NCI-H146 (cell line): ENCODE measurements at regions not wholly inside any gene's neighbourhood (a gene's known extent, or its start where the extent isn't known, plus 50 kb on each side); places are given as distances from the start of the nearest gene placed in this dataset.
"Not testable (repeated sequence)": the region's sequence is repeated elsewhere in the genome, so short reads cannot be mapped to it uniquely, and the experiment has no call there.

Source experiments
- DNase-seq: peaks from one replicate; lab custom pipeline; 2025; lab: John Stamatoyannopoulos, UW

DNA sequence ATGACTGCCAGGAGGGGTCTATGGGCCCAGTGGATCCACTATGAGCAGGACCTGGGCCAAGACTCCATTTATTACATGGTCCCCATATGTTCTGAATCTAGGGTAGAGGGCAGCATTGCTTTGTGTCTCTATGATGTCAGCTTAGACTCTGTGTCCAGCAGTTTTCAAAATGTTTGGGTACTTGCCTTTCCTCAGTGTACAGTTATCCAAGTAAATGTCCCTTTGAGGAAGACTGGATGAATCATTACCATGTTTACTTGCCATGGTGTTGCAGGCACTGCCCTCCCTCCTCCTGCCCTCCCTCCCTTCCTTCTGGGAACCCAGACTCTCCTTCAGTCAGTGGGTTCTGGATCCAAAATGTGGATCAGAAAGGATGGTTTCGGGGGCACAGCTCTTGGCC, 108.6 kb downstream of the NRN1 start:
- no peak for DNase-seq

DNA sequence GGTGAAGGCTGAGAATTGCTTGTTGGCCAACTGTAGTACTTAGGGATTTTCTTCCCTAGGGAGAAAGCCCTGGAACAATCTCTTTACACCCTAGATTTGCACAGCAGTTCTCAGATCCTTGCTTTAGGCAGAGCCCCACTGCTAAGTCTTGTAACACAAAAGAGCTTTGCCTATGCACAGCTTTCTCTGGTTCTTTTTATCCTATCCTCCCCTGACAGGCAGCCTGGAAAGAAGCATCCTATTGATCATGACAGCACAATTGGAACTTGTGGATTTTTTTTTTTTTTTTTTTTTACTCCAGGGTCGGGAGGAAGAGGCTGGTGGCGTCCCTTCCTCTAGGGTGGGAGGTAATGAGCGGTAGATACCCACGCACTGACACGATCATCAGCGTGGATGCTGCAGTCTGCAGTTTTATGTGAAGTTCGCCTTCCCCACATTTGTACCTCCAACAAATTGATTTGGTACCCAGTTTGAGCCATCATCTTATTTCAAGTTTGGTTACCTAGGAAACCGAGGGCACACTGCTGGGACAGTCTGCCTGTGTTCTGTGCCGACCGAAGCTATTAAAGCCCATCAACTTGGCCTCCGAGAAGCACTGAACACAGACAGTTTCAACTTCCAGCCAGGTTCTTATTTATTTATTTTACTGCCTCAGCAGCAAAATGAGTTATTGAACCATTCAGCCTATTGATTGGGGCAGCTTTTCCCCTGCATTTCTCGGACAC, 110.1 kb downstream of the NRN1 start:
- DNase-seq = no peak

DNA sequence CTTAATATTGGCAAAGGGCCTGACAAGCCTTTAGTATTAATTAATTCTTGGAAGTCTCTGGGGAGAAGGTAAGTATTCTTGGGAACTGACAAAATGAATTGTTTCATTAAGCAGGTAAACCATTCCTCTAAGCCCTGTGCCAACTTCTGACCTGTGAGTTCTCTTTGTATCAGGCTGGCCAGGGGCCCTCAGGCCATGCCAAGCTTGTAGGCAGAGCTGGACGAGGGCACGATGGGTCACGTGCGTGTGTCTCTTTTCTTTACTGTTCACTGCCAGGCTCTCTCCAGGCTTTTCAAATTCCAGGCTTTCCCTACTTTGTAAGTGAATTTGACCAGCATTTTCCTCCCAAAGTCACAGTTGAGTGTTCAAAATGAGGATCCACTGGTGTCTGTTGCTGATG, 112.4 kb downstream of the NRN1 start:
- no peak for DNase-seq

DNA sequence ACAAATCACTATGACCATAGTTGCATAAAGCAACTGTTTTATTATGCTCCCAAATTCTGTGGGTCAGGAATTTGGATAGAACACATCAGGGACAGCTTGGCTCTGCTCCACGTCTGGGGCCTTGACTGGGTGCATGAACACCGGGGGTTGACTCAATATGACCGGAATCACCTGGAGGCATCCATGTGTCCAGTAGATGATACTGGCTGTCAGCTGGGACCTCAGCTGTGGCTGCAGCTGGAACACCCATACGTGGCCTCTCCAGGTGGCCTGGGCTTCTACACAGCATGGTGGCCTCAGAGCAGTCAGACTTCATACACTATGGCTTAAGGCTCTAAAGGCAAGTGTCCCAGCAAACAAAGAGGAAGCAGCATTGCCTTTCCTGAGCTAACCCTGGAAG, 113.4 kb downstream of the NRN1 start:
- DNase-seq = no peak

DNA sequence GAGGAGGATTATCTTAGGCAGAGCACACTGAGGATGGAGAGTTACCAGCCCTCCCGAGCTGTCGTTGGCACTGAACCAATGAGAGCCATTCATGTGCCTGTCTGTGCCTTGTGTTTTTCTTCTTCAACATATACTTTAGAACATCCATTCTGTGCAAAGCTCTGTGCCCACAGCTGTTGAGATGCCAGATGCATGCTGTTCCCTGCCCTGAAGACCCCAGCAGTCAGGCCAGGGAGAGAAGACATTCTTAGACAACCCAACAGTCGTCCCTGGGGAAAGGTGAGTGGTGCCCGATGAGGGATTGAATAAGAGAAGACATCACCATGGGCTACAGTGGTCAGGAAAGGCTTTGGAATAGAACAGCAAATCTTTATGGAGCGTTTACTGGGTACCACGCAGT, 114.1 kb downstream of the NRN1 start:
- DNase-seq = no peak

DNA sequence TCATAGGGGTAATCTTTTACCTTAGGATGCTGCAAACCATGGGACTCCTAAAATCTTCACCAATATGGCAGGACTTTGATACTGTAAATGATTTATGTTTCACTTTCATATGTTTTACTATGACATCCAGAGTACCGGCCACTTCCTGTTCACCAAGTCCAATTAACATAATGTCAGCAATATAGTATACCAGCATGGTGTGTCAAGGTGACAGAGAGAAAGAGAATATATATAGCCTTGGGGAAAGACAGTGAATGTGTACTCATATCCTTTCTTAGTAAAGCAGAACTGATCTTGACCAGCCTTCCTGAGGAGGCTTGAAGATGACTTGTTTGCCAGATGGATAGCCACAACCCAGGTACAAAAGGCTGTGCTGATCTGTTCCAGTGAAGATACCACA, 127.9 kb downstream of the NRN1 start:
- no peak for DNase-seq

DNA sequence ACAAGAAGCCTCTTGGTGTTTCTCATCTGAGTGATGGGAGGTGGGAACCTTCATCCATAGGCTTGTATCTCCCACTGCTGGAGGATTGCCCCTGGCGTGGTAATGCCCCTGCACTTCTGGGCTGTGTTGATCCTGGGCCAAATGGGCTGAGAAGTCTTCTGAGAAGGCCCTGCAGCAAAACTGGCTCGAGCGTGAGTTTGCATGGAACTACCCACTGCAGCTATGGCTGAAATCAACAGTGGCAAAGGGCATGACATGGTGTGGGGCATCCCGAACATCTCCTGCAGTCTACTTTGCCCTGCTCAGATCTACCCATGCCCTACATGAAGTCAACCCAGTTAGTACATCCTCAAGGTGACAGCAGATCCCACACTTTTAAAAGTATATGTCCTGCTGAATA, 130.6 kb downstream of the NRN1 start:
- DNase-seq = no peak

DNA sequence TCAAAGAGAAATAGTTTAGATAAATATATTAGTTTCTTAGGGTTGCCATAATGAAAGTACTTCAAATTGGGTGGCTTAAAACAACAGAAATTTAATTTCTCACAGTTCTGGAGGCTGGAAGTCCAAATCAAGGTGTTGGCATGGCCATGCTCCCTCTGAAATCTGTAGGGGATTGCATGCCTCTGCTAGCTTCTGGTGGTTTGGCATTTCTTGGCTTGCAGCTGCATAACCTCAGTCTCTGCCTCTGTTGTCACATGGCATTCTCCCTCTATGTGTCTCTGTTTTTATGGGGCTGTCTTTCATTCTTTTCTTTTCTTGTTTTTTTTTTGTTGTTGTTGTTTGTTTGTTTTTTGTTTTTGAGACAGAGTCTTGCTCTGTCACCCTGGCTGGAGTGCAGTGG, 132.7 kb downstream of the NRN1 start:
- DNase-seq = not testable (repeated sequence)

DNA sequence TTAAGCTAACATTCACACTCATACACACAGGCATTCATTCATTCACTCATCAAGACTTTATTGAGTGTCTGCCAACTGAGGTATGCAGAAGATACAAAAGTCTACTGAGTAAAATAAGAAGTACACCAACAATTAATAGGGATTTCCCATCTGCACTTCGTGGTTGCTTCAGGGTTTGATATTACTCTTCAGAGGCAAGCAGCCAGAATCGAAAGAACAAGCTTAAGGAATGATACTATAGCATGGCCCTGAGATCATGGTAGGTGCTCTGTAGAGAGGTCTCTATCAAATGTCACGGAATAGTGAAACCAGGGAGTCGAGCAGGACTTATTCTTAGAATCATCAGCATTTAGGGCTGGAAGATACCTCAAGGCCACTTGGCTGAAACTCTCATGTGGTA, 135.4 kb downstream of the NRN1 start:
- DNase-seq = no peak

DNA sequence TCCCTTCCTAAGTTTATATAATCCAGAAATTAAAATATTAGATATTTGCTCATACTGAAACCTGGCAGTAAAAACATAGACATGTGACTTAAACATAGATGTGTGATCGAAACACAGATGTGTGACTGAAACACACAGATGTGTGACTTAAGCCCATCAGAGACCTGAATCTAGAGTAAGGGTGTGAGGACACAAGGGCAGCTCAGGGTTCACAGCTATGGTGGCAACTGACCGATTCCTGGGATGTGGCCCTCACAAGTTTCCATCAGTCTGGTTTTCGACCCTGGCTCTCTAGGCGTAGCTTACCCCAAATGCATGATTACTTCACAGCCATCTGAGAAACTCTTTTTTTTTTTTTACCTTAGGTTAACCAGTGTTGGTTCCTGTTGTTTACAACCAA, 137.0 kb downstream of the NRN1 start:
- DNase-seq = no peak

DNA sequence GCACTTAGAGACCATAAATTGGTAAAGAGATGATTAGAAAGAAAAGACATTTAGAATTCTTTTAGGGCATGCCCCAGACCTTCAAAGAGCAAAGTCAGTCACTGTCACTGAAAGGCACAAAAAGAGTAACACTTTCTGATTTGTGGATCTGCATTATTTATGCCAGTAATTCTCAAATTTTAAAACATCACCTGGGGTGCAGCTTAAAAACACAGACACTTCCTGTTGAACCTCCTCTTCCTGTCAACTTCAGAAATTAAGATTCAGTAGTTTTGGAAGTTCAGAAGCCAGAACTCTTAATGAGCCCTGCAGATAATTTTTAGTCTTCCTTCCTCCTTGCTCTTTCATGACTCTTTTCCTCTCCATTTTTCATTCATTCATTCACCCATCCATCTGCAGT, 137.5 kb downstream of the NRN1 start:
- DNase-seq = no peak

DNA sequence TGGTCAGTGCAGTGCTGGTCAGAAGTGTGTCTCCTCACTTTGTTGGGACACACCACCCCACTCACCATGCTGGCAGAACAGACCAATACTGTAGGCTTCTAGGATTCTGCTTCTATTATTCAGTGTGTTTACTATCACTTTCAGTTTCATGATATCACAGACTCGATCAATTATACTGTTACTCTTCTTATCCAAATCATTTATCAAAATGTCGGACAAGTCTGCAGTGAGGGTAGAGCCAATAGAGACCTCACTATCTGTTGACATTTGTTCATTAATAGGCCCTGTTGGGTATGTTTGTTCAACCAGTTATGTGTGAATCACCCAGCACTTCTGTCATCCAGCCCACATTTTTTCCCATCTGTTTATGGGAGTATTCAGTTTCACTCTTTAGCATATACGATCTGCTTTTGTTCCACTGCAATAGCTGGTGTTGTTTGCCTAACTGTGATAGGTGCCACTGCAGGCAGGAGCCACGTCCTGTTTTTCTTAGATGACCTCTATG, 140.1 kb downstream of the NRN1 start:
- DNase-seq = peak; percentile 75

DNA sequence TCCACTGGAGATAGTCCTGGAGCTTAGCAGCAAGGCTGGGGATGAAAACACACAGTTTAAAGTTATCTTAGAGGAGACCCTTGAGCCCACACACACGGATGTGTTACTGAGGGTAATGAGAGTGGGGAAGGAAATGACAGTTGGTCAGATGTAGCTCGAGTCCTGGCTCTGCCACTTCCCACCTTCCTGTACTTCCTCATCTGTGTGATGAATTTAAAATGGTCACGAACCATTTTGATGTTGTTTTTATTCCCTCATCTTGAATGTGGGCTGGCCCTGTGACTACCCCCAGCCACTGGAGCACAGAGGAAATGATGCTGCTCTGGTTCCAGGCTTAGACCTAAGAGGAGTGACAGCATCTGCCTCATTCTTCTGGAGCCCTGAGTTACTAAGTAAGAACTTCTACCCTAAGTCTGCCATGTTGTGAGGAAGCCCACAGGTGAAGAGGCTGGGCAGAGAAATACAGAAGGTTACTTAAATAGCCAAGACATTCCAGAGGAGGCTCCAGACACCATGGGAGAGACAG, 141.2 kb downstream of the NRN1 start:
- no peak for DNase-seq

DNA sequence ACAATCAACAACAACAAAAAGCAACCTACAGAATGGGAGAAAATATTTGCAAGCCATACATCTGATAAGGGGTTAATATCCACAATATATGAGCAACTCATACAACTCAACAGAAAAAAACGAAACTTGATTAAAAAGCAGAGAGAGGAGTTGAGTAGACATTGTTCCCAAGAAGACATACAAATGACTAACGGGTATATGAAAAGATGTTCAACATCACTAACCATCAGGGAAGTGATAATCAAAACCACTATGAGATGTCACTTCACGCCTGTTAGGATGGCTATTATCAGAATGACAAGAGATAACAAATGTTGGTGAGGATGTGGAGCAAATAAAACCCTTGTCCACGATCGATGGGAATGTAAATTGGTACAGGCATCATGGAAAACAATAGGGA, 145.9 kb downstream of the NRN1 start:
- no peak for DNase-seq

DNA sequence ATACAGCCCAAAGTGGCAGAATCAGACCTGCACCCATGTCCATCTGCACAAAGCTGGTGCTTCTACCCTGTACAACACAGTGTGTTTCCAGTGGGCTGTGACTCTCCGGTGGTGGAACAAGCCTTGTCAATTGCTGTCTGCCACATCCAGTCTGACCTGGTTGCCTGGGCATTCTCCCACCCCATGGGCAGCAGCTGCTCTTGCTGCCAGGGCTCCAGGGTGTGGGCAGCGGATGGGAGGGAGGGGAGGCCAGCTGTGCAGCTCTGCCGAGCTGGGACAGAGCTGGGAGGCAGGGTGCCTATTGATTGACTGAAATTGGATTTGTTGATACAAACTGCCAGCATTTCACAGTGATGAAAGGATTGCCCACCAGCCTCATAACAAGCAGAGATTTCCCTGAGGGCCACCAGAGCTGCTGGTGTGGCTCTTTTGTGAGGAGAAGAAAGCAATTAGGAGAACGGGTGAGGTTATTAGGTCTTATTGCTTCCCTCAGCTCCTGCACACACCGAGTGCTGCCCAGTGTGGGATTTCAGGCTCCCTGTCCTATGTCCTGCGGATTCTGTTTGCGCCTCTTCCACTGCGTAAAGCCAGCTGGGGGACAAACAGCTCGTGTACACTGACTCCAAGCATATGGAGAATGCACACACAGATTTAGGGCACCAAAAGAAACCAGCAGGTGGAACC, 150.8 kb downstream of the NRN1 start:
- DNase-seq = peak; percentile 2

DNA sequence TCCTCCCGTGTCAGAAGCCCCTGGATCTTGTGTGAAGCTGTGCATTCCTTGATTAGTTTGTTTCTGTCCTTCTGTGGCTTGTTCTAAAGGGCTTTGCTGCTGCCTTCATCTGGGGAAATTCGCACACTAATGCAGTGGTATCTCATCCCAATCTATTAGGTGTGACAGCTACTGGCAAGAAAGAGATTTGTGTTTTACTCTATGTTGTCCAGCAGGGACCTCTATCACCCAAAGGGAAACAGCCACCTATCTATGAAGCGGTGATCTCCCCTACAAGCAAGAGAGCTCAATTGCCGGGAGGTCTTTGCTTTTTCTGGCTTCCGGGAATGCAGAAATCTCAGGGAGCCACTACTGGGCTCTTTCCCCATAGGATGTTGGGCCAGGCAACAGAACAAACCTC, 151.8 kb downstream of the NRN1 start:
- no peak for DNase-seq

DNA sequence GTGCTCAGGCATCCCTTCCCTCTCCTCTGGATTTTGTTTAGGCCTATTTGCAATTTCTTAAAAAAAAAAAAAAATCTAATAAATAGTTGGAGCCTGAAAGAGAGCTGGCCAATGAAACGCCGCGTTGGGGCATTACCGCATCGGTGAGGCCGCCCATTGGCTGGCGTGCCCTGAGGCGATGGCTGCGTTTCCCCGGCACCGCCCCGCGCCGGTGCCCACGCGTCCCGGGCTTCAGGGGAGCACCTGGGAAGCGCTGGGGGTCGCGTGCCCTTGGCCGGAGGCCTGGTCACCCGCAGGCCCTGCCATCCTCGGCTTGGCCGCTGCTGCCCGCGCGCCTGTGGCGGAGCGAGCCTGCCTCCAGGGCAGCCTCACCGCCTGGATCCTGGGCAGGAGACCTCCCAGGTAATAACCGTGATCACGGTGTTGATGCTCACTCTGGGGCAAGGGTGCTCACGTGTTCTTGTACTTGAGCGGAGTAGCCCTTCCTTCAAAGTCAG, 155.4 kb downstream of the NRN1 start:
- peak; percentile 61 for DNase-seq

DNA sequence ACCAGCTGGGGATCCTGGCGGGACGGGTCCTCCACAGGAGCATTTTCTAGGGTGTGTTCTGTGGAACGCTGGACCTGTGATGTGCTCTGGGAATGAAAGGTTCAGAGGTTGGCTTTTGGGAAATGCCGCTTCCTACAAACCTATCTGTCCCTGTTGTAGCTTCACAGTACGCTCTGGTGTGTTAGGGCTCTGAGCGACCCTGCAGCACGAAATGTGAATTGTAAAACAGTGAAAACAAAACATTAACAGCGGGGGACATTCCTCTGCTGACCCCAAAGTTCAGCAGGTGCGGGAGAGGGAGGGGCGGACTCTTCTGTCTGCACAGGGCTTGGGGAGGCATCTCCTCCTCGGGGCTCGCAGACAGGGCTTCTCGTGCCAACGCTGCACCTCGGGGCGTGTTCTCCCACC, 155.9 kb downstream of the NRN1 start:
- peak; percentile 61 for DNase-seq

DNA sequence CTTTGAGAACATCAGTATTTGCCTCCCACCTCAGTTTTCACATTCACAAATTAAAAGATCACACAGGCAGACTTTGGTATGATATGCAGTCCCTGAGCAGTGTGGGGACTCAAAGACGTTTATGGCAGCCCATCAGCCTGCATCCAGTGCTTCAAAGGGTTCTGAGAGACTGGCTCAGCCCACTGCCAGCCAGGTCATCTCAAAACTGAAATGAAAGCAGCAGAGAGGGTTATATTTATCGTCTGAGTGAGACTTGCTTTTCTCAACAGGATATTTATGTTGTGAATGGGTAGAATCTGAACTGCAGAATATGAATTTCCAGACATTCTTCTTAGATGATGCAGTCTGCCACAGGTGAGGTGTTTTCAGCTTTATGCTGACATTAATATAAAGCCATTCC, 159.8 kb downstream of the NRN1 start:
- DNase-seq = no peak

DNA sequence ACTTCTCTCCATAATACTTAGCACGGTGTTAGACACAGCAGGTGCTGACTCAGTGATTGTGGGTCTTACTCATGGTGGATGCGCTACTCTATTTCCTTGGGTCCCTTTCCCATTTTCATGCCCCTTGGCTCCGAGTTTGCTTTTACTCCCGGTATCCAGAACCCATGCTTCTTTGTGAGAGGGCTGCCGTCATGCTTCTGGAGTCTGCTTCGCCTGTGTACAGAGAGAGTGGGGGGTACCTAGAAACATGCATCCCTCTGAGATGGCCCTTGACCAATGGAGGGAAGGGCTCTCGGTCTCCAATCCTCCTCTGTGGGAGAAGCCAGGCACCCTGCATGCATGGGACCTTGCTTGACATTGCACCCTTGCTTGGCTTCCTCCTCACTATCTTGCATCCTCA, 160.4 kb downstream of the NRN1 start:
- no peak for DNase-seq

DNA sequence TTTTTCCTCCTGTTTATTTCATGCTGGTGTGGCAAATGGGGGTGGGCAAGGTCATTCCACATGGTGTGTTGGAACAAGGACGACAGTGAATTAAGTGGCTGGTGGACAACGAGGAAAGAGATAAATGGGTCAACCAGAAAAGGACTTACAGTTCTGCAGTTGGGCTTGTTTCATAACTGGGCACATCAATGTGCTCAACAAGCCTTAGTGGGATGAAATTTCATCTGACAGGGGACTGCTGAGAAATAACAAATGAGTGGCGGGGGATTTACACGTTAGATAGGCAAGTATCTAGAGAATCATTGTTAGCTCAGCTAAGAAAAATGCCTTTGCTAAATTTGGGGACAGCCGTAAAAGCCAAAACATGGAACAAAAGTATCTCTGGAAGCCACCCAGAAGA, 163.6 kb downstream of the NRN1 start:
- no peak for DNase-seq

DNA sequence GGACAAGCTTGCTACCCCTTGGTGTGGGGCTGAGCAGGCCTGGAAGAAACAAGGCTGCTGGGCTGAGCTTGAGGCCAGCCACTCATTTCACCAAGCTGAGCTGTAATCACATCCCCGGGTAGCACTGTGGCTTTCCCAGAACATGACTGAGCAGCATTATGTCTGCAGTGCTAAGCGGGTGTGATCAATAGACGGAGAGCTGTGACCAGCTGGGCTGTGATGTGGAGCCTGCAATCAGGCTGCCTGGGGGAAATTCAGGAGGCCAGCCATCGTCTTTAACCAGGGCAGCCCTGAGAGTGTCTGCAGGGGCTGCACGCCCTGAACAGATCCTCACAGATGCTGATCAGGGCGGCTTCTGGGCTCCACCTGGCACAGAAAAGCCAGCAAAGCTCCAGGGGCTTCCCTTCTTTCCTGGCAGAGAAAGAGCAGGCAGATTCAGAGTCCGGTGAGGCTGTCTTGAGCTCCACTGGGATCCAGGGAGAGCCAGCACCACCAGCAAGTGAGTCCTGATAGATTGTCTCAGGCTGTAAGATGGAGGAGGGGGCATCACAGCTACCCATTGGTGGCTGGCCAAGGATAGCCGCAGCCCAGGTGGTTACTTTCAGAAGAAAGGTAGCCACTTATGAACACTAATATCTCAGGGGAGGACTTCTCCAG, 165.9 kb downstream of the NRN1 start:
- DNase-seq = no peak
